ENCODE measurements at regions not wholly inside any gene's neighbourhood (a gene's known extent, or its start where the extent isn't known, plus 50 kb on each side); places are given as distances from the start of the nearest gene placed in this dataset.

- 53 to 56% (median 55%) methylated on average over 3 of the region's 3 CpGs for WGBS, 3 donors
- H3K9me3 ChIP-seq = no peaks in the 10 kb centered on the region
- H3K4me1 ChIP-seq (ENCODE audit: insufficient read depth) = no peaks in the 10 kb centered on the region
- DNase-seq = no peak
- intact Hi-C loops (cut with DNase I) = no loop called here
- no peak overlapping the region for H3K27ac ChIP-seq
- TF ChIP-seq POLR2A (IDR thresholded peaks at IDR 0.05) = no peak
- TF ChIP-seq EP300 (IDR thresholded peaks at IDR 0.05) = no peak
- TF ChIP-seq CTCF (IDR thresholded peaks at IDR 0.05) = no peak
- H3K36me3 ChIP-seq = no peaks in the 10 kb centered on the region
- H3K4me3 ChIP-seq = no peak overlapping the region
- no peaks in the 10 kb centered on the region for H3K27me3 ChIP-seq
These were observed 505.0 kb downstream of the TECRL start for GRCh38 chr4:63904201-63904600.

- Histone ChIP-seq H3K9me3 (no peaks in the 10 kb centered on the region), H3K36me3 (no peaks in the 10 kb centered on the region), H3K27me3 (no peaks in the 10 kb centered on the region), H3K4me1 (ENCODE audit: insufficient read depth) (no peaks in the 10 kb centered on the region), H3K27ac (no peak overlapping the region), H3K4me3 (no peak overlapping the region)
- WGBS, 3 donors = 35 to 39% (median 37%) methylated on average over 2 of the region's 2 CpGs
- TF ChIP-seq CTCF (IDR thresholded peaks at IDR 0.05) (no peak), EP300 (IDR thresholded peaks at IDR 0.05) (no peak), POLR2A (IDR thresholded peaks at IDR 0.05) (no peak)
- intact Hi-C loops (cut with DNase I) = no loop called here
- no peak for DNase-seq
These were observed 507.9 kb downstream of the TECRL start for GRCh38 chr4:63901304-63901703.

DNA sequence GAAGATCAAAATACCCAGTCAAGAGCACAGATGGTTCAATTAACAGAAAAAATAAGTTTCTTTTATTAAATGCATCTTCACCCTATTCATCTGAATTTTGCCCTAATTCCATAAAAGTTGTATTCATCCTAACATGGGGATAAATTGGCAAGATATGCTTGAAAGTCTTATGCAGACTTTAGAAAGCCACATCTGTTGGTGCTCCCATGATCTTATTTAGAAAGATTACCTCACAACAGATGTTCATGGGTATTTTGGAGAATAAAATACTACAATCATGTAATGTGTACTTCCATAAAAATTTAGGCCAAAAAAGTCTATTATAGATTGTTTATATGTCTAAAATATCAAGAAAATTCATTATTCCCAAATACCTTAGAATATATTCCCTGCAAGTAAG, 510.3 kb downstream of the TECRL start:
- TF ChIP-seq EP300 (IDR thresholded peaks at IDR 0.05) (no peak), CTCF (IDR thresholded peaks at IDR 0.05) (no peak), POLR2A (IDR thresholded peaks at IDR 0.05) (no peak)
- DNase-seq = no peak
- no peaks in the 10 kb centered on the region for H3K27me3 ChIP-seq
- intact Hi-C loops (cut with DNase I) = no loop called here
- no peaks in the 10 kb centered on the region for H3K9me3 ChIP-seq
- no peak overlapping the region for H3K4me3 ChIP-seq
- H3K27ac ChIP-seq = no peak overlapping the region
- H3K36me3 ChIP-seq = no peaks in the 10 kb centered on the region
- no peaks in the 10 kb centered on the region for H3K4me1 ChIP-seq (ENCODE audit: insufficient read depth)

- no peak for TF ChIP-seq POLR2A (IDR thresholded peaks at IDR 0.05)
- H3K27ac ChIP-seq = no peak overlapping the region
These were observed 515.1 kb downstream of the TECRL start for GRCh38 chr4:63894161-63894560.

DNA sequence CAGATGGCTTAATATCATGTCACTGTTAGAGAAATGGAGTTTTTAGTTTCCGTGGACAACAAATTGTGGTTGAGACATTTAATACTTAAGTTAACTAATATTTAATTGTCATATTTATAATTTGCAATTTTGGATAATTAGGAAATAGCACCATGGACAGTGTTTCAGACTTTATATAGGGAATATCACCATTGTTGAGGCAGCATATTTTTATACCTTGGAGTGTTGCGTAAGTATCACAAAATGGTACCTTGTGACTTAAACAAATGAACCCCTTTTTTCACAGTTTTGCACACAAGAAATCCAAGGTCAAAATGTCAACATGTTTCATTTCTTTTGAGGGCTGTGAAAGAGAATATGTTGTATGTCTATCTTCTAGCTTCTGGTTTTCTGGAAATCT, 539.9 kb downstream of the TECRL start:
- no peak overlapping the region for H3K4me3 ChIP-seq
- TF ChIP-seq EP300 (IDR thresholded peaks at IDR 0.05) = no peak
- TF ChIP-seq CTCF (IDR thresholded peaks at IDR 0.05) = no peak
- no peak for TF ChIP-seq POLR2A (IDR thresholded peaks at IDR 0.05)
- H3K4me1 ChIP-seq (ENCODE audit: insufficient read depth) = no peaks in the 10 kb centered on the region
- H3K27me3 ChIP-seq = no peaks in the 10 kb centered on the region
- H3K9me3 ChIP-seq = no peaks in the 10 kb centered on the region
- H3K27ac ChIP-seq = no peak overlapping the region
- WGBS, 3 donors = 90 to 95% (median 93%) methylated on average over 2 of the region's 2 CpGs
- DNase-seq = no peak
- H3K36me3 ChIP-seq = no peaks in the 10 kb centered on the region
- intact Hi-C loops (cut with DNase I) = no loop called here

More at GRCh38 chr4:63894161-63894560, 515.1 kb downstream of the TECRL start:
- Histone ChIP-seq H3K4me1 (ENCODE audit: insufficient read depth) (no peaks in the 10 kb centered on the region), H3K9me3 (no peaks in the 10 kb centered on the region), H3K27me3 (no peaks in the 10 kb centered on the region), H3K4me3 (no peak overlapping the region), H3K36me3 (no peaks in the 10 kb centered on the region)
- DNase-seq = no peak
- intact Hi-C loops (cut with DNase I) = no loop called here

All from ovary (tissue), 7 donors.